ENCODE measurements at regions not wholly inside any gene's neighbourhood (a gene's known extent, or its start where the extent isn't known, plus 50 kb on each side); places are given as distances from the start of the nearest gene placed in this dataset.

DNA sequence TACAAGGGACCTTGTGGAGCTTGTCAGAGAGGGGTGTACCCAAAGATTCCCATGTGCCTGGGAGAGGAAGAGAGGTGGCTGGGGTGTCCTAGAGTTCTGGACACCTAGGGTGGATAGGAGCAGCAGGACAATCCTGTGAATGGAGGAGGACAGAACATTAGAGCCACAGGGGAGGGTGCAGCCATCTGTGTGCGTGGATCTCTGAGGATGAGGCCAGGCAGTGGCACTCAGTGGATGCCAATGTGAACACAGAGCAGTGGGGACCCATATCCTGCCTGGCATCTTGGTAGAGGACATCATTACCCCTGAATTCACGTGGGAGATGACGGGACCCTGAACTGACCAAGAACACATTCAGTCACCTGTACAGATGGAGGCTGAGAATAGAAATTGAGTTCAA lies 205.3 kb downstream of the CD83 start:
- Histone ChIP-seq H3K4me3 (ENCODE audit: low read length in 2 of 2) (no peak overlapping the region), H3K23ac (ENCODE audit: low read depth, low read length, poor library complexity) (no peak overlapping the region), H3K79me1 (ENCODE audit: low read depth, low read length) (no peaks in the 10 kb centered on the region), H4K8ac (ENCODE audit: low read depth, low read length) (no peak overlapping the region), H2BK15ac (ENCODE audit: low read length) (no peak overlapping the region), H3K4ac (ENCODE audit: low read length) (no peak overlapping the region), H2BK5ac (ENCODE audit: low read length) (no peak overlapping the region), H2BK12ac (ENCODE audit: low read length) (no peak overlapping the region), H2AFZ (ENCODE audit: low read length) (no peak overlapping the region), H3K27ac (replicated peaks; ENCODE audit: low read length) (no peak overlapping the region), H3K27me3 (ENCODE audit: control insufficient read depth in 3 of 3, insufficient read depth in 3 of 3, low read depth in 1 of 3, low read length in 3 of 3) (peaks cover 0 to 8% (median 0%) of the 10 kb centered on the region in 3 experiments), H3K9ac (ENCODE audit: low read depth, low read length, poor library complexity) (no peak overlapping the region), H3K14ac (ENCODE audit: low read length) (no peak overlapping the region), H3K36me3 (replicated peaks in 1 of 2; ENCODE audit: control insufficient read depth in 2 of 2, insufficient read depth in 2 of 2, low read length in 2 of 2) (no peaks in the 10 kb centered on the region), H3K18ac (ENCODE audit: low read length) (peak overlapping the region; percentile 27), H3K9me3 (replicated peaks in 1 of 2; ENCODE audit: control insufficient read depth in 2 of 2, insufficient read depth in 1 of 2, low read depth in 1 of 2, low read length in 2 of 2) (no peaks in the 10 kb centered on the region), H2BK120ac (ENCODE audit: low read depth, low read length) (peak overlapping the region; percentile 49), H3K4me2 (ENCODE audit: insufficient read depth, low read length, poor library complexity, severe bottlenecking) (no peak overlapping the region), H4K91ac (ENCODE audit: low read depth, low read length, poor library complexity) (no peak overlapping the region), H2AK5ac (ENCODE audit: low read depth, low read length) (no peak overlapping the region), H3K4me1 (ENCODE audit: control insufficient read depth in 2 of 2, insufficient read depth in 1 of 2, low read depth in 1 of 2, low read length in 2 of 2) (peaks cover 2 to 4% of the 10 kb centered on the region in 2 donors)
- no CpG with 5 or more reads among the region's 3 CpGs for WGBS, 2 donors (ENCODE audit: extremely low coverage in 2 of 2, insufficient read length in 2 of 2, insufficient replicate concordance in 1 of 2)
- DNase-seq (ENCODE audit: low spot score): no peak

DNA sequence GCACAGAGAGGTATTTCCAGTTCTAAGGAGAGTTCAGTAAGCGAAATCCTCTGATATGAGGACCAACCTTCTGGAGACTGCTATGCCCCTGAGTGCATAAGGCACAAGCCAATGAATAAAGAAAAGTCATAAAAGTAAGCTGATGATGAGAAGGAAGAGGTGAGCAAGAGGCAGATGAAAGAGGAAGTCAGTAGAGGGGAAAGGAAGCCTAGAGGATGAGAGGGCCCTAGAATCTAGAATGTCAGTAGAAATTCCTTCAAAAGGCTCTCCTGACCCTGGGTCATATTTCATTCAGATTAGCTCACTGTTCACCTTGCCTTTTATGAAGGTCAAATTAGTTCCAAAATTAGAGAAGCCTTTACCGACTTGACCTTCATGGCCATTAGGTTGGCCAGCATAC lies 209.2 kb downstream of the CD83 start:
- H2BK120ac ChIP-seq (ENCODE audit: low read depth, low read length): no peak overlapping the region
- H2BK12ac ChIP-seq (ENCODE audit: low read length): no peak overlapping the region
- no CpG with 5 or more reads among the region's 2 CpGs for WGBS, 2 donors (ENCODE audit: extremely low coverage in 2 of 2, insufficient read length in 2 of 2, insufficient replicate concordance in 1 of 2)
- no peak overlapping the region for H3K18ac ChIP-seq (ENCODE audit: low read length)
- peaks cover 2 to 4% of the 10 kb centered on the region in 2 donors for H3K4me1 ChIP-seq (ENCODE audit: control insufficient read depth in 2 of 2, insufficient read depth in 1 of 2, low read depth in 1 of 2, low read length in 2 of 2)
- H2AFZ ChIP-seq (ENCODE audit: low read length): no peak overlapping the region
- no peak overlapping the region for H2BK15ac ChIP-seq (ENCODE audit: low read length)
- no peak overlapping the region for H3K14ac ChIP-seq (ENCODE audit: low read length)
- peaks cover 0 to 12% (median 0%) of the 10 kb centered on the region in 3 experiments for H3K27me3 ChIP-seq (ENCODE audit: control insufficient read depth in 3 of 3, insufficient read depth in 3 of 3, low read depth in 1 of 3, low read length in 3 of 3)
- no peak overlapping the region for H3K27ac ChIP-seq (replicated peaks; ENCODE audit: low read length)
- H3K4ac ChIP-seq (ENCODE audit: low read length): no peak overlapping the region
- no peak overlapping the region for H3K4me2 ChIP-seq (ENCODE audit: insufficient read depth, low read length, poor library complexity, severe bottlenecking)
- no peaks in the 10 kb centered on the region for H3K9me3 ChIP-seq (replicated peaks in 1 of 2; ENCODE audit: control insufficient read depth in 2 of 2, insufficient read depth in 1 of 2, low read depth in 1 of 2, low read length in 2 of 2)
- H4K91ac ChIP-seq (ENCODE audit: low read depth, low read length, poor library complexity): no peak overlapping the region
- H3K4me3 ChIP-seq (ENCODE audit: low read length in 2 of 2): no peak overlapping the region
- H3K9ac ChIP-seq (ENCODE audit: low read depth, low read length, poor library complexity): no peak overlapping the region
- no peak overlapping the region for H2BK5ac ChIP-seq (ENCODE audit: low read length)
- H4K8ac ChIP-seq (ENCODE audit: low read depth, low read length): no peak overlapping the region
- no peak for DNase-seq (ENCODE audit: low spot score)
- H3K79me1 ChIP-seq (ENCODE audit: low read depth, low read length): no peaks in the 10 kb centered on the region
- H3K23ac ChIP-seq (ENCODE audit: low read depth, low read length, poor library complexity): no peak overlapping the region
- no peaks in the 10 kb centered on the region for H3K36me3 ChIP-seq (replicated peaks in 1 of 2; ENCODE audit: control insufficient read depth in 2 of 2, insufficient read depth in 2 of 2, low read length in 2 of 2)
- H2AK5ac ChIP-seq (ENCODE audit: low read depth, low read length): no peak overlapping the region

DNA sequence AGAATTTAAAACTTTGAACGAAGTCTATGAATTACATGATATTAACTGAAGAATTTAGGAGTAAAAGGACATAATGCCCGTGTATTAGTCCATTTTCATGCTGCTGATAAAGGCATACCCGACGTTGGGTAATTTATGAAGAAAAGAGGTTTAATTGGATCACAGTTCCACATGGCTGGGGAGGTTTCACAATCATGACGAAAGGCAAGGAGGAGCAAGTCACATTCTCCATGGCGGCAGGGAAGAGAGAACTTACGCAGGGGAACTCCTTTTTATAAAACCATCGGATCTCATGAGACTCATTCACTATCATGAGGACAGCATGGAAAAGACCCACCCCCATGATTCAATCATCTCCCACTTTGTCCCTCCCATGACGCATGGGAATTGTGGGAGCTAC lies 210.6 kb downstream of the CD83 start:
- no CpG with 5 or more reads among the region's 9 CpGs for WGBS, 2 donors (ENCODE audit: extremely low coverage in 2 of 2, insufficient read length in 2 of 2, insufficient replicate concordance in 1 of 2)
- no peak overlapping the region for H3K23ac ChIP-seq (ENCODE audit: low read depth, low read length, poor library complexity)

DNA sequence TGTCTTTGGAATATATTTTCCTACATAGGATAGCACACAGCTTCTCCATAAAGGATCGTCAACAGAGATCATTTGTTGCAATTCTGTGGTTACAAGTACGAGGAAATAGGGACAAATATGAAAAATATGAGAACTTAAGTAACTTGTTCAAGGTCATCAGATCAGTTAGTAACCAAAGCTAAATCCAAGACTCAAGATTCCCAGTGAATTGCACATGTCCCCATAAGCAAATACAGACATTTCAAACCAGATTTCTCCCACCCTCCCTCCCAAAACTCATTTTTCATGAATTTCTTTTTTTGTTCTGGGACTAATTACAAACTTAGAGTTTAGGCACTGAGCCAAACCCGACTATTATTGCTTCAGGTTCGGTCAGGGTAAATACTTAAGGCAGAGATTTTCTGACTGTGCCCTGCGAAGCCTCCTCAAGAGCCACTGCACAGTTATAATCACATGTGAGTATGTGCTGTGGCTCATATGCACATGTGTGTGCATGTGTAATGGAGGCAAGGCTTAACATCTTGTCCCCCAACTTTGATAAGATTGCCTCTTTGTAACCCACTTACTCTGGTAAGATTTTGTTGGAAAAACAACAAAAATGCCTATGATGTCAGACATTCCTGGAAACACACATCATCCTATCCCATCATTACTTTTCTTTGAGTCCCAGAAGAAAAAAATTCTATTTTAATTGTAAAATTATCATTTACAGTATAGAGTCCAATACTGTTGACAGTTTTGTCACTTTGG lies 216.2 kb downstream of the CD83 start:
- no peak overlapping the region for H3K9ac ChIP-seq (ENCODE audit: low read depth, low read length, poor library complexity)
- no peak overlapping the region for H4K8ac ChIP-seq (ENCODE audit: low read depth, low read length)
- no peak overlapping the region for H3K23ac ChIP-seq (ENCODE audit: low read depth, low read length, poor library complexity)
- no peak overlapping the region for H2BK15ac ChIP-seq (ENCODE audit: low read length)
- no peak for DNase-seq (ENCODE audit: low spot score)
- no peaks in the 10 kb centered on the region for H3K36me3 ChIP-seq (replicated peaks in 1 of 2; ENCODE audit: control insufficient read depth in 2 of 2, insufficient read depth in 2 of 2, low read length in 2 of 2)
- no peak overlapping the region for H2BK120ac ChIP-seq (ENCODE audit: low read depth, low read length)
- H3K79me1 ChIP-seq (ENCODE audit: low read depth, low read length): no peaks in the 10 kb centered on the region
- no peak overlapping the region for H3K18ac ChIP-seq (ENCODE audit: low read length)
- H3K14ac ChIP-seq (ENCODE audit: low read length): no peak overlapping the region
- no peak overlapping the region for H3K27ac ChIP-seq (replicated peaks; ENCODE audit: low read length)
- no peak overlapping the region for H3K4ac ChIP-seq (ENCODE audit: low read length)
- no peaks in the 10 kb centered on the region for H3K4me1 ChIP-seq (ENCODE audit: control insufficient read depth in 2 of 2, insufficient read depth in 1 of 2, low read depth in 1 of 2, low read length in 2 of 2)
- no peak overlapping the region for H4K91ac ChIP-seq (ENCODE audit: low read depth, low read length, poor library complexity)
- no peak overlapping the region for H3K4me2 ChIP-seq (ENCODE audit: insufficient read depth, low read length, poor library complexity, severe bottlenecking)
- no peak overlapping the region for H2AK5ac ChIP-seq (ENCODE audit: low read depth, low read length)
- H3K27me3 ChIP-seq (ENCODE audit: control insufficient read depth in 3 of 3, insufficient read depth in 3 of 3, low read depth in 1 of 3, low read length in 3 of 3): peaks cover 0 to 3% (median 0%) of the 10 kb centered on the region in 3 experiments
- WGBS, 2 donors (ENCODE audit: extremely low coverage in 2 of 2, insufficient read length in 2 of 2, insufficient replicate concordance in 1 of 2): no CpG with 5 or more reads among the region's 5 CpGs
- no peak overlapping the region for H2BK12ac ChIP-seq (ENCODE audit: low read length)
- no peak overlapping the region for H2AFZ ChIP-seq (ENCODE audit: low read length)
- H3K4me3 ChIP-seq (ENCODE audit: low read length in 2 of 2): no peak overlapping the region
- H3K9me3 ChIP-seq (replicated peaks in 1 of 2; ENCODE audit: control insufficient read depth in 2 of 2, insufficient read depth in 1 of 2, low read depth in 1 of 2, low read length in 2 of 2): no peaks in the 10 kb centered on the region
- no peak overlapping the region for H2BK5ac ChIP-seq (ENCODE audit: low read length)

More for the DNA sequence above, 210.6 kb downstream of the CD83 start:
- H3K18ac ChIP-seq (ENCODE audit: low read length): no peak overlapping the region
- H2AK5ac ChIP-seq (ENCODE audit: low read depth, low read length): no peak overlapping the region
- H3K79me1 ChIP-seq (ENCODE audit: low read depth, low read length): no peaks in the 10 kb centered on the region
- no peak overlapping the region for H3K9ac ChIP-seq (ENCODE audit: low read depth, low read length, poor library complexity)
- H3K4me1 ChIP-seq (ENCODE audit: control insufficient read depth in 2 of 2, insufficient read depth in 1 of 2, low read depth in 1 of 2, low read length in 2 of 2): peaks cover 2% of the 10 kb centered on the region in 2 donors
- no peaks in the 10 kb centered on the region for H3K9me3 ChIP-seq (replicated peaks in 1 of 2; ENCODE audit: control insufficient read depth in 2 of 2, insufficient read depth in 1 of 2, low read depth in 1 of 2, low read length in 2 of 2)
- no peak overlapping the region for H2BK5ac ChIP-seq (ENCODE audit: low read length)
- H3K27ac ChIP-seq (replicated peaks; ENCODE audit: low read length): no peak overlapping the region
- H3K4ac ChIP-seq (ENCODE audit: low read length): no peak overlapping the region
- H3K14ac ChIP-seq (ENCODE audit: low read length): no peak overlapping the region
- no peak overlapping the region for H4K91ac ChIP-seq (ENCODE audit: low read depth, low read length, poor library complexity)
- no peak for DNase-seq (ENCODE audit: low spot score)
- no peak overlapping the region for H3K4me2 ChIP-seq (ENCODE audit: insufficient read depth, low read length, poor library complexity, severe bottlenecking)
- H4K8ac ChIP-seq (ENCODE audit: low read depth, low read length): no peak overlapping the region
- no peak overlapping the region for H2BK120ac ChIP-seq (ENCODE audit: low read depth, low read length)
- no peak overlapping the region for H2BK12ac ChIP-seq (ENCODE audit: low read length)
- H2BK15ac ChIP-seq (ENCODE audit: low read length): no peak overlapping the region
- no peak overlapping the region for H3K4me3 ChIP-seq (ENCODE audit: low read length in 2 of 2)
- H3K36me3 ChIP-seq (replicated peaks in 1 of 2; ENCODE audit: control insufficient read depth in 2 of 2, insufficient read depth in 2 of 2, low read length in 2 of 2): no peaks in the 10 kb centered on the region
- no peak overlapping the region for H2AFZ ChIP-seq (ENCODE audit: low read length)
- peaks cover 0 to 3% (median 0%) of the 10 kb centered on the region in 3 experiments for H3K27me3 ChIP-seq (ENCODE audit: control insufficient read depth in 3 of 3, insufficient read depth in 3 of 3, low read depth in 1 of 3, low read length in 3 of 3)
